ENCODE measurements at regions not wholly inside any gene's neighbourhood (a gene's known extent, or its start where the extent isn't known, plus 50 kb on each side); places are given as distances from the start of the nearest gene placed in this dataset.

- no peak for DNase-seq (ENCODE audit: extremely low read depth in 1 of 11, low read depth in 9 of 11, low spot score in 4 of 11)
Observed at GRCh38 chr13:108026680-108027410, 188.5 kb downstream of the LIG4 start.

GRCh38 chr13:108020027-108020426 is 195.3 kb downstream of the LIG4 start:
- no peak for DNase-seq (ENCODE audit: extremely low read depth in 1 of 11, low read depth in 9 of 11, low spot score in 4 of 11)

GRCh38 chr13:108018371-108018870 is 196.9 kb downstream of the LIG4 start:
- DNase-seq (ENCODE audit: extremely low read depth in 1 of 11, low read depth in 9 of 11, low spot score in 4 of 11), result no peak

- DNase-seq (ENCODE audit: extremely low read depth in 1 of 11, low read depth in 9 of 11, low spot score in 4 of 11), result no peak
Observed at GRCh38 chr13:108006619-108007018, 208.7 kb downstream of the LIG4 start.

- DNase-seq (ENCODE audit: extremely low read depth in 1 of 11, low read depth in 9 of 11, low spot score in 4 of 11), result no peak
Observed at GRCh38 chr13:108005231-108005630, 210.1 kb downstream of the LIG4 start.

GRCh38 chr13:108003626-108004025 is 211.7 kb downstream of the LIG4 start:
- peak in 1 of 11 donors; percentile 8 for DNase-seq (ENCODE audit: extremely low read depth in 1 of 11, low read depth in 9 of 11, low spot score in 4 of 11)

GRCh38 chr13:108000998-108001397 is 214.3 kb downstream of the LIG4 start:
- DNase-seq (ENCODE audit: extremely low read depth in 1 of 11, low read depth in 9 of 11, low spot score in 4 of 11), result no peak

GRCh38 chr13:107999751-108000150 is 215.6 kb downstream of the LIG4 start:
- DNase-seq (ENCODE audit: extremely low read depth in 1 of 11, low read depth in 9 of 11, low spot score in 4 of 11), result no peak

GRCh38 chr13:107994137-107994536 is 221.2 kb downstream of the LIG4 start:
- DNase-seq (ENCODE audit: extremely low read depth in 1 of 11, low read depth in 9 of 11, low spot score in 4 of 11), result no peak

- peak in 4 of 11 donors; percentile 6 to 20 (median 10) for DNase-seq (ENCODE audit: extremely low read depth in 1 of 11, low read depth in 9 of 11, low spot score in 4 of 11)
Observed at GRCh38 chr13:107993239-107993949, 221.9 kb downstream of the LIG4 start.

GRCh38 chr13:107992542-107992941 is 222.8 kb downstream of the LIG4 start:
- DNase-seq (ENCODE audit: extremely low read depth in 1 of 11, low read depth in 9 of 11, low spot score in 4 of 11), result no peak

- DNase-seq (ENCODE audit: extremely low read depth in 1 of 11, low read depth in 9 of 11, low spot score in 4 of 11), result no peak
Observed at GRCh38 chr13:107977071-107977574, 238.2 kb downstream of the LIG4 start.

GRCh38 chr13:107976628-107977027 is 238.7 kb downstream of the LIG4 start:
- DNase-seq (ENCODE audit: extremely low read depth in 1 of 11, low read depth in 9 of 11, low spot score in 4 of 11), result no peak

- DNase-seq (ENCODE audit: extremely low read depth in 1 of 11, low read depth in 9 of 11, low spot score in 4 of 11), result no peak
Observed at GRCh38 chr13:107974409-107974808, 240.9 kb downstream of the LIG4 start.

GRCh38 chr13:107969546-107969945 is 245.8 kb downstream of the LIG4 start:
- no peak for DNase-seq (ENCODE audit: extremely low read depth in 1 of 11, low read depth in 9 of 11, low spot score in 4 of 11)

GRCh38 chr13:107968470-107968869 is 246.9 kb downstream of the LIG4 start:
- no peak for DNase-seq (ENCODE audit: extremely low read depth in 1 of 11, low read depth in 9 of 11, low spot score in 4 of 11)

- DNase-seq (ENCODE audit: extremely low read depth in 1 of 11, low read depth in 9 of 11, low spot score in 4 of 11), result no peak
Observed at GRCh38 chr13:107964395-107964794, 250.9 kb downstream of the LIG4 start.

- DNase-seq (ENCODE audit: extremely low read depth in 1 of 11, low read depth in 9 of 11, low spot score in 4 of 11), result no peak
Observed at GRCh38 chr13:107961849-107962608, 253.3 kb downstream of the LIG4 start.

- no peak for DNase-seq (ENCODE audit: extremely low read depth in 1 of 11, low read depth in 9 of 11, low spot score in 4 of 11)
Observed at GRCh38 chr13:107960301-107960700, 255.0 kb downstream of the LIG4 start.

- no peak for DNase-seq (ENCODE audit: extremely low read depth in 1 of 11, low read depth in 9 of 11, low spot score in 4 of 11)
Observed at GRCh38 chr13:107956889-107957288, 258.4 kb downstream of the LIG4 start.
